Glutamatergic neuron (in vitro differentiated cells): ENCODE measurements at regions not wholly inside any gene's neighbourhood (a gene's known extent, or its start where the extent isn't known, plus 50 kb on each side); places are given as distances from the start of the nearest gene placed in this dataset.

ENCODE experiments used
- DNase-seq: peaks from one replicate; pipeline ENCODE4 v3.0.0; 2022
- H3K27ac Mint-ChIP-seq: one replicate; pipeline ENCODE4 v1.8.0; 2020; ENCODE audit warnings: mild to moderate bottlenecking, mixed read lengths, inconsistent platforms; ENCODE audit not compliant: unreplicated experiment
- H3K27me3 Mint-ChIP-seq: one replicate; pipeline ENCODE4 v1.8.0; 2020; ENCODE audit warnings: mild to moderate bottlenecking, moderate library complexity, mixed read lengths, inconsistent platforms; ENCODE audit not compliant: unreplicated experiment
- H3K36me3 Mint-ChIP-seq: one replicate; pipeline ENCODE4 v1.8.0; 2020; ENCODE audit warnings: mild to moderate bottlenecking, mixed read lengths, inconsistent platforms; ENCODE audit not compliant: unreplicated experiment
- H3K4me1 Mint-ChIP-seq: one replicate; pipeline ENCODE4 v1.8.0; 2020; ENCODE audit warnings: mild to moderate bottlenecking, low read depth, mixed read lengths, inconsistent platforms; ENCODE audit not compliant: unreplicated experiment
- H3K4me3 Mint-ChIP-seq: one replicate; pipeline ENCODE4 v1.8.0; 2020; ENCODE audit warnings: mild to moderate bottlenecking, mixed read lengths, inconsistent platforms; ENCODE audit not compliant: unreplicated experiment
- H3K9me3 Mint-ChIP-seq: one replicate; pipeline ENCODE4 v1.8.0; 2020; ENCODE audit warnings: mild to moderate bottlenecking, moderate library complexity, mixed read lengths, inconsistent platforms; ENCODE audit not compliant: unreplicated experiment
- TF ChIP-seq, protein P1 (sequence below): fragments of 200-600 bp; sonication (generic); IDR thresholded peaks from one replicate; pipeline ENCODE4 v1.5.0; 2021; ENCODE audit not compliant: partially characterized antibody, unreplicated experiment

DNA sequence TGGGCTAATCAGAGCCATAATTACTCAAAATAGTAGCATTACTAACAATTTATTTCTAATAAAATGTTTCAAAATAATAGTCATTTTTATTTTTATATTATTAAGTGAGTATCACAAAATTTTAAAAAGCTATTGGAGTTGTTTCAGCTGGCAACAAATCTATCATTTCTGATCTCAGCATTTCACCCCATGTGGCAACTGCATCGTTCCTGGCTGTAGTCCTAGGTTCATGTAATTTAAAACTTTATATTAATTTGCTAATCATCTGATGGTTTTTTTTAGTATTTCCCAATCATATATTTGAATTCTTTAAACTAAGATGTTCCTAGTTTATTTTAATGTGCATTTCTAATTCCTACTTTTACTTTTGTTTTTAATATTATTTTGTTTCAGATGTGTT lies 293.0 kb upstream of the AKR1E2 start:
- no peaks in the 10 kb centered on the region for H3K27me3 Mint-ChIP-seq
- H3K4me3 Mint-ChIP-seq, result no peak overlapping the region
- peaks cover 5% of the 10 kb centered on the region for H3K4me1 Mint-ChIP-seq
- TF ChIP-seq, protein P1, sequence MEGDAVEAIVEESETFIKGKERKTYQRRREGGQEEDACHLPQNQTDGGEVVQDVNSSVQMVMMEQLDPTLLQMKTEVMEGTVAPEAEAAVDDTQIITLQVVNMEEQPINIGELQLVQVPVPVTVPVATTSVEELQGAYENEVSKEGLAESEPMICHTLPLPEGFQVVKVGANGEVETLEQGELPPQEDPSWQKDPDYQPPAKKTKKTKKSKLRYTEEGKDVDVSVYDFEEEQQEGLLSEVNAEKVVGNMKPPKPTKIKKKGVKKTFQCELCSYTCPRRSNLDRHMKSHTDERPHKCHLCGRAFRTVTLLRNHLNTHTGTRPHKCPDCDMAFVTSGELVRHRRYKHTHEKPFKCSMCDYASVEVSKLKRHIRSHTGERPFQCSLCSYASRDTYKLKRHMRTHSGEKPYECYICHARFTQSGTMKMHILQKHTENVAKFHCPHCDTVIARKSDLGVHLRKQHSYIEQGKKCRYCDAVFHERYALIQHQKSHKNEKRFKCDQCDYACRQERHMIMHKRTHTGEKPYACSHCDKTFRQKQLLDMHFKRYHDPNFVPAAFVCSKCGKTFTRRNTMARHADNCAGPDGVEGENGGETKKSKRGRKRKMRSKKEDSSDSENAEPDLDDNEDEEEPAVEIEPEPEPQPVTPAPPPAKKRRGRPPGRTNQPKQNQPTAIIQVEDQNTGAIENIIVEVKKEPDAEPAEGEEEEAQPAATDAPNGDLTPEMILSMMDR, result no peak
- no peaks in the 10 kb centered on the region for H3K36me3 Mint-ChIP-seq
- DNase-seq, result no peak
- no peak overlapping the region for H3K27ac Mint-ChIP-seq
- no peaks in the 10 kb centered on the region for H3K9me3 Mint-ChIP-seq

DNA sequence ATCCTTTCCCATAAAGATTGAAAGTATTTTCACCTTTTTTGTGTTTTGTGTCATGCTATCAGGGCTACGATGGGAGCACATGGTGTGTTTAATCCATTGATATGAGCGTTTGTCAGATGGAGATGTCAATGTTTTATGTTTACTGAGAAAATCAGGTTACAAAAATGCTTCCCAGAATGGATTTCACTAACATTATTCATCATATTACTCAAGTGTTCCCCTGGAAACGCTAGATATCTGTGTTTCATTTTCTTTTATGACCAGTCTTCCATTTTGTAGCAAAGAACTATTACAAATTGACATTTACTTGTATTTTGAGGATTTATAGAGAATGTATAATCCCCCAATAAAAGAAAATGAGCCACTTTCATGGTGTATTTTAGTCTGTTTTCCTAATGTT lies 293.5 kb upstream of the AKR1E2 start:
- TF ChIP-seq, protein P1, result no peak
- Mint-ChIP-seq H3K27ac (no peak overlapping the region), H3K4me3 (no peak overlapping the region), H3K4me1 (peaks cover 5% of the 10 kb centered on the region), H3K9me3 (no peaks in the 10 kb centered on the region), H3K27me3 (no peaks in the 10 kb centered on the region), H3K36me3 (no peaks in the 10 kb centered on the region)
- DNase-seq, result no peak

- no peaks in the 10 kb centered on the region for H3K9me3 Mint-ChIP-seq
- H3K4me3 Mint-ChIP-seq, result no peak overlapping the region
- peaks cover 9% of the 10 kb centered on the region for H3K4me1 Mint-ChIP-seq
- TF ChIP-seq, protein P1, result no peak
- H3K27ac Mint-ChIP-seq, result no peak overlapping the region
- DNase-seq, result no peak
- no peaks in the 10 kb centered on the region for H3K27me3 Mint-ChIP-seq
- H3K36me3 Mint-ChIP-seq, result no peaks in the 10 kb centered on the region
Observed at GRCh38 chr10:4532011-4532410, 294.0 kb upstream of the AKR1E2 start.

DNA sequence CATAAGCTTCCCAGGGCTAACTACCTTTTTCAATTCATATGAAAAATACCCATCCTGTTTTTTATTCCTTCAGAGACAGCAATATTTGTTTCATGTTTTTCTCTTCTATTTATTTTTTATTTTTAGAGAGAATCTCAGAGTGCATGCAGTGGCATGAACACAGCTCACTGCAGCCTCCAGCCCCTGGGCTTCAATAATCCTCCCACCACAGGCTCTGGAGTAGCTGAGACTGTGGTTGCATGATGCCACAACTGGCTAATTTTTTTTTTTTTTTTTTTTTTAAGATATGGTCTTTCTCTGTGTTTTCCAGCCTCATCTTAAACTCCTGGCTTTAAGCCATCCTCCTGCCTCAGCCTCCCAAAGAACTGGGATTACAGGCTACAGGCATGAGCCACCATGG lies 296.7 kb upstream of the AKR1E2 start:
- Mint-ChIP-seq H3K27me3 (no peaks in the 10 kb centered on the region), H3K9me3 (no peaks in the 10 kb centered on the region), H3K36me3 (no peaks in the 10 kb centered on the region), H3K4me3 (no peak overlapping the region), H3K27ac (no peak overlapping the region), H3K4me1 (peaks cover 23% of the 10 kb centered on the region)
- TF ChIP-seq, protein P1, result no peak
- no peak for DNase-seq

DNA sequence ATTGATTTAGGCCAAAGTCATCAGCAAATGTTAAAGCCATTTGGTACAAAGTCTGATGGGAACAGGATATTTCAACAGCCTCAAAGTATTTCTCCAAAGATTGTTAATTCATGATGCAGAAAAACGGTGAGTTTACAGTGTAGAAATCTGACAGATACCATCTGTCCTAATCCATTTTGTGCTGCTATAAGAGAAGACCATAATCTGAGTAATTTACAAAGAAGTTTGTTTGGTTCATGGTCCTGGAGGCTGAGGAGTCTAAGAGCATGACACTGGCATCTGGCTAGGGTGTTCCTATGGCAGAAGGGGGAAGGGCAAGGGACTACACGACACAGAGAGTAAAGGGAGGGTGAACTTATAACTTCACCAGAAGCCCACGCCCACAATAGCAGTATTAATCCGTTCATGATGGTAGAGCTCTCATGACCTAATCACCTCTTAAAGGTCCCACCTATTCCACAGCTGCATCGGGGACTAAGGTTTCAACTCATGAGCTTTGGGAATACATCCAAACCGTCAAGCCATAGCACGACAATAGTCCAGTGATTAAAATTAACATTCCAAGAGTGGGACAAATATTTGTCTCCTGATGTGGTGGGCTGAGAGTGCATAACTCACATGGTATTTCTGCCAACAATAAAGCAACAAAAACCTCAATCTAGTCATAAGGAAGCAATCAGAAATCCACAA lies 298.6 kb upstream of the AKR1E2 start:
- H3K9me3 Mint-ChIP-seq, result no peaks in the 10 kb centered on the region
- DNase-seq, result no peak
- H3K36me3 Mint-ChIP-seq, result no peaks in the 10 kb centered on the region
- peaks cover 17% of the 10 kb centered on the region for H3K4me1 Mint-ChIP-seq
- H3K4me3 Mint-ChIP-seq, result no peak overlapping the region
- TF ChIP-seq, protein P1, result no peak
- no peak overlapping the region for H3K27ac Mint-ChIP-seq
- H3K27me3 Mint-ChIP-seq, result no peaks in the 10 kb centered on the region
